ENCODE measurements at regions not wholly inside any gene's neighbourhood (a gene's known extent, or its start where the extent isn't known, plus 50 kb on each side); places are given as distances from the start of the nearest gene placed in this dataset.

- CTCF ChIA-PET, result no interaction called here
Measured at GRCh38 chr14:97100306-97100705, 303.1 kb downstream of the VRK1 start.

GRCh38 chr14:97101561-97101960 lies 304.4 kb downstream of the VRK1 start:
- ChIA-PET CTCF (no interaction called here), POLR2A (no interaction called here)
- H3K27me3 ChIP-seq (ENCODE audit: control insufficient read depth, insufficient read depth, low read length), result no peaks in the 10 kb centered on the region
- no peak for DNase-seq (ENCODE audit: low read depth)
- TF ChIP-seq, protein P1, sequence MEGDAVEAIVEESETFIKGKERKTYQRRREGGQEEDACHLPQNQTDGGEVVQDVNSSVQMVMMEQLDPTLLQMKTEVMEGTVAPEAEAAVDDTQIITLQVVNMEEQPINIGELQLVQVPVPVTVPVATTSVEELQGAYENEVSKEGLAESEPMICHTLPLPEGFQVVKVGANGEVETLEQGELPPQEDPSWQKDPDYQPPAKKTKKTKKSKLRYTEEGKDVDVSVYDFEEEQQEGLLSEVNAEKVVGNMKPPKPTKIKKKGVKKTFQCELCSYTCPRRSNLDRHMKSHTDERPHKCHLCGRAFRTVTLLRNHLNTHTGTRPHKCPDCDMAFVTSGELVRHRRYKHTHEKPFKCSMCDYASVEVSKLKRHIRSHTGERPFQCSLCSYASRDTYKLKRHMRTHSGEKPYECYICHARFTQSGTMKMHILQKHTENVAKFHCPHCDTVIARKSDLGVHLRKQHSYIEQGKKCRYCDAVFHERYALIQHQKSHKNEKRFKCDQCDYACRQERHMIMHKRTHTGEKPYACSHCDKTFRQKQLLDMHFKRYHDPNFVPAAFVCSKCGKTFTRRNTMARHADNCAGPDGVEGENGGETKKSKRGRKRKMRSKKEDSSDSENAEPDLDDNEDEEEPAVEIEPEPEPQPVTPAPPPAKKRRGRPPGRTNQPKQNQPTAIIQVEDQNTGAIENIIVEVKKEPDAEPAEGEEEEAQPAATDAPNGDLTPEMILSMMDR (IDR thresholded peaks at IDR 0.05; ENCODE audit: insufficient read depth, low read depth, low read length), result no peak
- H3K4me3 ChIP-seq (ENCODE audit: low read depth, low read length), result no peak overlapping the region
- H3K36me3 ChIP-seq (ENCODE audit: control insufficient read depth, insufficient read depth, low read length), result no peaks in the 10 kb centered on the region

More at GRCh38 chr14:97100306-97100705, 303.1 kb downstream of the VRK1 start:
- Histone ChIP-seq H3K36me3 (ENCODE audit: control insufficient read depth, insufficient read depth, low read length) (no peaks in the 10 kb centered on the region), H3K4me3 (ENCODE audit: low read depth, low read length) (no peak overlapping the region), H3K27me3 (ENCODE audit: control insufficient read depth, insufficient read depth, low read length) (no peaks in the 10 kb centered on the region)
- DNase-seq (ENCODE audit: low read depth), result no peak
- POLR2A ChIA-PET, result no interaction called here
- TF ChIP-seq, protein P1 (IDR thresholded peaks at IDR 0.05; ENCODE audit: insufficient read depth, low read depth, low read length), result no peak

GRCh38 chr14:97104029-97104428 lies 306.8 kb downstream of the VRK1 start:
- POLR2A ChIA-PET, result no interaction called here
- TF ChIP-seq, protein P1 (IDR thresholded peaks at IDR 0.05; ENCODE audit: insufficient read depth, low read depth, low read length), result no peak
- Histone ChIP-seq H3K4me3 (ENCODE audit: low read depth, low read length) (no peak overlapping the region), H3K27me3 (ENCODE audit: control insufficient read depth, insufficient read depth, low read length) (no peaks in the 10 kb centered on the region), H3K36me3 (ENCODE audit: control insufficient read depth, insufficient read depth, low read length) (no peaks in the 10 kb centered on the region)
- CTCF ChIA-PET, result no interaction called here
- DNase-seq (ENCODE audit: low read depth), result no peak

DNA sequence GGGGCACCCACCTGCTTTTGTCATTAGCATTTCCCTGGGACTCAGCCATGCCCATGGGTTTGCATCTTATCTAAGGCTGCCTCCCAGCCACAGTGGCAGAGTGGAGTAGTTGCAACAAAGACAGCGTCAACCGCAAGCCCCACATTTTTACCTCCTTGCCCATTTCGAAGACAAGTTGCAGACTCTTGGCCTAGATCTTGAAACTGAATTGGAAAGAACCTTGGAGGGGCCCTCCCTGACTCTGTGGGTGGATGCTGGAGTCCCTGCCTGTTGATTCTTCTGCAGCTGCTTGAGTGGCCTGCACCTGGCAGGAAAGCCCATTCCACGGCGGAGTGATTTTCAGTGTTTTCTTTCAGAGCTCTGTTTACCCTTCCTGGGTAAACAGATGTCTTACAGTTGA lies 309.0 kb downstream of the VRK1 start:
- no peaks in the 10 kb centered on the region for H3K27me3 ChIP-seq (ENCODE audit: control insufficient read depth, insufficient read depth, low read length)
- ChIA-PET POLR2A (no interaction called here), CTCF (interaction anchor here (1.3 kb wide), 1 partner anchor 12 kb away, joined by 5 read pairs; no protein-coding TSS in a partner anchor)

GRCh38 chr14:97106609-97107008 lies 309.4 kb downstream of the VRK1 start:
- CTCF ChIA-PET, result interaction anchor here (1.3 kb wide), 1 partner anchor 13 kb away, joined by 5 read pairs; no protein-coding TSS in a partner anchor
- POLR2A ChIA-PET, result no interaction called here
- Histone ChIP-seq H3K36me3 (ENCODE audit: control insufficient read depth, insufficient read depth, low read length) (no peaks in the 10 kb centered on the region), H3K4me3 (ENCODE audit: low read depth, low read length) (no peak overlapping the region), H3K27me3 (ENCODE audit: control insufficient read depth, insufficient read depth, low read length) (no peaks in the 10 kb centered on the region)
- no peak for DNase-seq (ENCODE audit: low read depth)
- TF ChIP-seq, protein P1 (IDR thresholded peaks at IDR 0.05; ENCODE audit: insufficient read depth, low read depth, low read length), result no peak

More for the DNA sequence above, 309.0 kb downstream of the VRK1 start:
- Histone ChIP-seq H3K36me3 (ENCODE audit: control insufficient read depth, insufficient read depth, low read length) (no peaks in the 10 kb centered on the region), H3K4me3 (ENCODE audit: low read depth, low read length) (no peak overlapping the region)
- TF ChIP-seq, protein P1 (IDR thresholded peaks at IDR 0.05; ENCODE audit: insufficient read depth, low read depth, low read length), result no peak
- DNase-seq (ENCODE audit: low read depth), result no peak
